ENCODE measurements at regions not wholly inside any gene's neighbourhood (a gene's known extent, or its start where the extent isn't known, plus 50 kb on each side); places are given as distances from the start of the nearest gene placed in this dataset.

- H3K56ac ChIP-seq (replicated peaks; ENCODE audit: insufficient read length, low read depth, low read length), result no peak overlapping the region
- DNase-seq (ENCODE audit: low read depth in 1 of 2, low spot score in 2 of 2) (no peak), FAIRE-seq (no peak)
- H2BK120ac ChIP-seq (replicated peaks; ENCODE audit: low read depth, low read length), result no peak overlapping the region
- H3K4ac ChIP-seq (replicated peaks; ENCODE audit: insufficient read length, low read depth, low read length), result no peak overlapping the region
- H3K14ac ChIP-seq (ENCODE audit: insufficient read length), result no peak overlapping the region
- H2BK20ac ChIP-seq (ENCODE audit: low read length), result no peak overlapping the region
- CTCF ChIA-PET (ENCODE audit: partially characterized antibody), result no interaction called here
- no peak overlapping the region; a peak in 1 of 4 replicates for H3K4me2 ChIP-seq (ENCODE audit: insufficient read depth in 1 of 2, low read depth in 2 of 2, low read length in 2 of 2)
- H3K27me3 ChIP-seq (replicated peaks in 1 of 4; ENCODE audit: control insufficient read depth in 3 of 4, extremely low read depth in 1 of 4, insufficient read depth in 3 of 4, low read length in 3 of 4), result no peaks in the 10 kb centered on the region
- peak overlapping the region; percentile 25; the same call in 1 of the 2 replicates for H2BK15ac ChIP-seq (ENCODE audit: low read length)
- H4K5ac ChIP-seq (ENCODE audit: insufficient read length, low read depth, low read length), result no peak overlapping the region
- POLR2A ChIA-PET (ENCODE audit: partially characterized antibody), result no interaction called here
- no peaks in the 10 kb centered on the region for H3K23me2 ChIP-seq (ENCODE audit: low read depth, low read length)
- H2AK5ac ChIP-seq (ENCODE audit: low read depth, low read length), result no peak overlapping the region
- WGBS, 2 experiments (ENCODE audit: extremely low coverage in 1 of 2, insufficient coverage in 1 of 2, insufficient read length in 1 of 2, insufficient replicate concordance in 2 of 2, low coverage in 1 of 2, low lambda C conversion rate in 2 of 2, missing lambda C conversion rate in 1 of 2), result 73% methylated on average over 8 of the region's 8 CpGs; no CpG with 5 or more reads in 1 of the 2 experiments
- H4K91ac ChIP-seq (replicated peaks; ENCODE audit: insufficient read length, low read length), result no peak overlapping the region
- H3K4me3 ChIP-seq (ENCODE audit: extremely low read depth in 1 of 4, insufficient read depth in 2 of 4, low read depth in 3 of 4, low read length in 4 of 4), result no peak overlapping the region
- no peaks in the 10 kb centered on the region for H3K79me2 ChIP-seq (ENCODE audit: control insufficient read depth in 1 of 2, insufficient read depth in 2 of 2, low read length in 2 of 2)
- H3K9me3 ChIP-seq (ENCODE audit: insufficient read depth in 2 of 2, low read depth in 1 of 2, low read length in 1 of 2), result no peaks in the 10 kb centered on the region
- H3K79me1 ChIP-seq (ENCODE audit: low read depth, low read length), result no peaks in the 10 kb centered on the region; the same call in none of the 2 replicates
- no peak overlapping the region for H4K8ac ChIP-seq (ENCODE audit: extremely low read depth, insufficient read depth, low read length)
- H2BK5ac ChIP-seq (ENCODE audit: low read depth, low read length), result 0 out of 2 replicates have a peak overlapping the region, but pooled peaks have one; percentile 61
- no peaks in the 10 kb centered on the region for H4K20me1 ChIP-seq (replicated peaks in 1 of 2; ENCODE audit: control insufficient read depth in 1 of 2, insufficient read depth in 2 of 2, low read length in 2 of 2)
- H3K27ac ChIP-seq (ENCODE audit: low read depth, low read length), result no peak overlapping the region
- H3K36me3 ChIP-seq (ENCODE audit: control insufficient read depth in 2 of 4, insufficient read depth in 4 of 4, low read length in 3 of 4), result peaks cover 0 to 8% (median 0%) of the 10 kb centered on the region in 4 experiments; a peak in 1 of 8 replicates
- H3K18ac ChIP-seq (ENCODE audit: extremely low read depth, low read length), result no peak overlapping the region
- no peak overlapping the region for H2AFZ ChIP-seq (ENCODE audit: low read length)
- H3K23ac ChIP-seq (ENCODE audit: insufficient read length), result no peak overlapping the region
- no peak overlapping the region for H3K9ac ChIP-seq (replicated peaks in 1 of 4; ENCODE audit: extremely low read depth in 1 of 4, low read depth in 3 of 4, low read length in 3 of 4)
- H2BK12ac ChIP-seq (ENCODE audit: low read depth, low read length), result 0 out of 2 replicates have a peak overlapping the region, but pooled peaks have one; percentile 62
- peaks cover 2 to 9% (median 7%) of the 10 kb centered on the region in 4 experiments; a peak in 6 of 7 replicates for H3K4me1 ChIP-seq (replicated peaks in 1 of 4; ENCODE audit: control insufficient read depth in 3 of 4, insufficient read depth in 4 of 4, low read length in 3 of 4)
- TF ChIP-seq ATF3 (IDR thresholded peaks at IDR 0.05; ENCODE audit: insufficient read depth, low read depth, low read length), result no peak
- TF ChIP-seq CHD1 (IDR thresholded peaks at IDR 0.05; ENCODE audit: low read depth, low read length), result no peak
- TF ChIP-seq KDM1A (IDR thresholded peaks at IDR 0.05; ENCODE audit: borderline replicate concordance, low read length), result no peak
- TF ChIP-seq RXRA (IDR thresholded peaks at IDR 0.05; ENCODE audit: insufficient read depth, low read depth, low read length), result no peak
These were observed 440.8 kb downstream of the UTRN start for GRCh38 chr6:144725736-144726522.

All from H1 (cell line).